ENCODE measurements at regions not wholly inside any gene's neighbourhood (a gene's known extent, or its start where the extent isn't known, plus 50 kb on each side); places are given as distances from the start of the nearest gene placed in this dataset.
A peak's percentile ranks its signal among the peaks of the same experiment; 100 is the strongest.

GRCh38 chr3:74409066-74409465 lies 205.4 kb downstream of the CNTN3 start (continued):
- TF ChIP-seq, protein P1, sequence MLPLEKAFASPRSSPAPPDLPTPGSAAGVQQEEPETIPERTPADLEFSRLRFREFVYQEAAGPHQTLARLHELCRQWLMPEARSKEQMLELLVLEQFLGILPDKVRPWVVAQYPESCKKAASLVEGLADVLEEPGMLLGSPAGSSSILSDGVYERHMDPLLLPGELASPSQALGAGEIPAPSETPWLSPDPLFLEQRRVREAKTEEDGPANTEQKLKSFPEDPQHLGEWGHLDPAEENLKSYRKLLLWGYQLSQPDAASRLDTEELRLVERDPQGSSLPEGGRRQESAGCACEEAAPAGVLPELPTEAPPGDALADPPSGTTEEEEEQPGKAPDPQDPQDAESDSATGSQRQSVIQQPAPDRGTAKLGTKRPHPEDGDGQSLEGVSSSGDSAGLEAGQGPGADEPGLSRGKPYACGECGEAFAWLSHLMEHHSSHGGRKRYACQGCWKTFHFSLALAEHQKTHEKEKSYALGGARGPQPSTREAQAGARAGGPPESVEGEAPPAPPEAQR (CRISPR knock-in tag; IDR thresholded peaks at IDR 0.05) = no peak
- TF ChIP-seq CDX4 (CRISPR knock-in tag; IDR thresholded peaks at IDR 0.05; ENCODE audit: borderline replicate concordance) = no peak
- TF ChIP-seq ZBTB21 (CRISPR knock-in tag; IDR thresholded peaks at IDR 0.05; ENCODE audit: borderline replicate concordance) = no peak

DNA sequence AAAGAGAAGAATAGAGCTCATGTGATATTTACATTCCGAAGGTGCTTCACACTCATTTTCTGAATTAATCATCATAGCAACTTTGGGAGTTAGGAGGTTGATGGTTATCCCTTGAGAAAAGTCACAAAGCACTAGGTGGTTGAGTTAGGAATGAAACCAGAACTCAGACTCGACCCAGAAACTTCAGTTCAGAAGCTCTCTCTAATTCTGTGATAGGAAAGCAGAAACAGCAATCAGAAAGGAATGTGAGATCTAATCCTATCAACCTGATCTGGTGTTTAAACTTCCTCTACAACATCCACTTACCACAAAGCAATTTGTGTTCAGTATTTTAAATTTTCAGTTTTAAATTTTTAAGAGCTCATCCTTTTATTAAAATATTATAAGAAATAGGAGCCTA lies 211.2 kb downstream of the CNTN3 start:
- Mint-ChIP-seq H3K4me1 (peaks cover 17% of the 10 kb centered on the region), H3K27me3 (ENCODE audit: low read depth) (no peaks in the 10 kb centered on the region), H3K36me3 (no peaks in the 10 kb centered on the region), H3K9me3 (peaks cover 8% of the 10 kb centered on the region), H3K4me3 (no peak overlapping the region), H3K27ac (peak overlapping the region; percentile 83)
- POLR2A ChIA-PET = no interaction called here
- ATAC-seq (no peak), DNase-seq (ENCODE audit: low spot score) (no peak)
- no peak for TF ChIP-seq JUN (CRISPR knock-in tag; IDR thresholded peaks at IDR 0.05)
- TF ChIP-seq NFYB (CRISPR knock-in tag; conservative IDR thresholded peaks at IDR 0.05; ENCODE audit: low read depth) = no peak
- no peak for TF ChIP-seq ZMAT4 (CRISPR knock-in tag; IDR thresholded peaks at IDR 0.05)
- TF ChIP-seq ZNF281 (CRISPR knock-in tag; IDR thresholded peaks at IDR 0.05) = no peak
- no peak for TF ChIP-seq KAT7 (CRISPR knock-in tag; IDR thresholded peaks at IDR 0.05; ENCODE audit: borderline replicate concordance)
- no peak for TF ChIP-seq ZBTB21 (CRISPR knock-in tag; IDR thresholded peaks at IDR 0.05; ENCODE audit: borderline replicate concordance)
- TF ChIP-seq, protein P2, sequence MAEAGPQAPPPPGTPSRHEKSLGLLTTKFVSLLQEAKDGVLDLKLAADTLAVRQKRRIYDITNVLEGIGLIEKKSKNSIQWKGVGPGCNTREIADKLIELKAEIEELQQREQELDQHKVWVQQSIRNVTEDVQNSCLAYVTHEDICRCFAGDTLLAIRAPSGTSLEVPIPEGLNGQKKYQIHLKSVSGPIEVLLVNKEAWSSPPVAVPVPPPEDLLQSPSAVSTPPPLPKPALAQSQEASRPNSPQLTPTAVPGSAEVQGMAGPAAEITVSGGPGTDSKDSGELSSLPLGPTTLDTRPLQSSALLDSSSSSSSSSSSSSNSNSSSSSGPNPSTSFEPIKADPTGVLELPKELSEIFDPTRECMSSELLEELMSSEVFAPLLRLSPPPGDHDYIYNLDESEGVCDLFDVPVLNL (CRISPR knock-in tag; IDR thresholded peaks at IDR 0.05; ENCODE audit: borderline replicate concordance, low read depth) = no peak
- TF ChIP-seq PRRX2 (CRISPR knock-in tag; IDR thresholded peaks at IDR 0.05) = no peak
- no peak for TF ChIP-seq GABPB1 (CRISPR knock-in tag; IDR thresholded peaks at IDR 0.05)
- no peak for TF ChIP-seq GTF2I (CRISPR knock-in tag; conservative IDR thresholded peaks at IDR 0.05)
- TF ChIP-seq IRF2 (CRISPR knock-in tag; IDR thresholded peaks at IDR 0.05; ENCODE audit: borderline replicate concordance, low read depth) = no peak
- TF ChIP-seq ZNF121 (CRISPR knock-in tag; IDR thresholded peaks at IDR 0.05) = no peak
- no peak for TF ChIP-seq FOXJ3 (CRISPR knock-in tag; IDR thresholded peaks at IDR 0.05; ENCODE audit: borderline replicate concordance)
- TF ChIP-seq CREB1 (CRISPR knock-in tag; IDR thresholded peaks at IDR 0.05) = no peak
- TF ChIP-seq, protein P3, sequence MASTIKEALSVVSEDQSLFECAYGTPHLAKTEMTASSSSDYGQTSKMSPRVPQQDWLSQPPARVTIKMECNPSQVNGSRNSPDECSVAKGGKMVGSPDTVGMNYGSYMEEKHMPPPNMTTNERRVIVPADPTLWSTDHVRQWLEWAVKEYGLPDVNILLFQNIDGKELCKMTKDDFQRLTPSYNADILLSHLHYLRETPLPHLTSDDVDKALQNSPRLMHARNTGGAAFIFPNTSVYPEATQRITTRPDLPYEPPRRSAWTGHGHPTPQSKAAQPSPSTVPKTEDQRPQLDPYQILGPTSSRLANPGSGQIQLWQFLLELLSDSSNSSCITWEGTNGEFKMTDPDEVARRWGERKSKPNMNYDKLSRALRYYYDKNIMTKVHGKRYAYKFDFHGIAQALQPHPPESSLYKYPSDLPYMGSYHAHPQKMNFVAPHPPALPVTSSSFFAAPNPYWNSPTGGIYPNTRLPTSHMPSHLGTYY (CRISPR knock-in tag; IDR thresholded peaks at IDR 0.05) = no peak
- no peak for TF ChIP-seq SMAD3 (CRISPR knock-in tag; IDR thresholded peaks at IDR 0.05; ENCODE audit: borderline replicate concordance)
- CTCF ChIA-PET = no interaction called here
